Spleen (tissue), 11 donors: ENCODE measurements at regions not wholly inside any gene's neighbourhood (a gene's known extent, or its start where the extent isn't known, plus 50 kb on each side); places are given as distances from the start of the nearest gene placed in this dataset.
A peak's percentile ranks its signal among the peaks of the same experiment; 100 is the strongest.

Source experiments
- DNase-seq: peaks from one replicate; pipeline ENCODE4 v3.0.0-alpha.2; 2020
- H3K27ac ChIP-seq, 8 donors: fragments of 200-600 bp; sonication (generic) in 7 of 8; 1 replicate in 4 of 8; 2 replicates in 4 of 8; pipeline versions ENCODE4 v1.5.0 to v1.8.0; 2016 to 2021; ENCODE audit warnings: inconsistent platforms in 4 of 8, mild to moderate bottlenecking in 4 of 8, moderate library complexity in 1 of 8
- H3K27me3 ChIP-seq, 7 donors: fragments of 200-600 bp; sonication (generic) in 6 of 7; replicated peaks in 1 of 7; 1 replicate in 4 of 7; 2 replicates in 3 of 7; pipeline versions ENCODE4 v1.5.0 to v1.8.0; 2016 to 2021; ENCODE audit warnings: inconsistent platforms in 3 of 7, mild to moderate bottlenecking in 1 of 7
- H3K36me3 ChIP-seq, 6 donors: fragments of 200-600 bp; sonication (generic) in 5 of 6; 1 replicate in 4 of 6; 2 replicates in 2 of 6; pipeline versions ENCODE4 v1.5.0 to v1.8.0; 2016 to 2021; ENCODE audit warnings: inconsistent platforms in 2 of 6
- H3K4me1 ChIP-seq, 6 donors: fragments of 200-600 bp; sonication (generic) in 5 of 6; 1 replicate in 3 of 6; 2 replicates in 3 of 6; pipeline versions ENCODE4 v1.5.0 to v1.8.0; 2016 to 2021; ENCODE audit warnings: inconsistent platforms in 3 of 6
- H3K4me3 ChIP-seq, 8 donors: fragments of 200-600 bp; sonication (generic) in 7 of 8; 1 replicate in 4 of 8; 2 replicates in 4 of 8; pipeline versions ENCODE4 v1.5.0 to v1.8.0; 2016 to 2021; ENCODE audit warnings: inconsistent platforms in 4 of 8, mild to moderate bottlenecking in 4 of 8, moderate library complexity in 2 of 8
- H3K9me3 ChIP-seq, 8 donors: fragments of 200-600 bp; sonication (generic) in 7 of 8; 1 replicate in 4 of 8; 2 replicates in 4 of 8; pipeline versions ENCODE4 v1.5.0 to v1.8.0; 2016 to 2021; ENCODE audit warnings: inconsistent platforms in 4 of 8
- CTCF ChIP-seq, 11 experiments: fragments of 200-600 bp in 7 of 11; fragments of 450-650 bp in 4 of 11; sonication (generic) in 4 of 11; IDR thresholded peaks in 8 of 11; conservative IDR thresholded peaks in 3 of 11; 1 replicate in 7 of 11; 2 replicates in 4 of 11; pipeline versions ENCODE4 v1.4.0 to v1.8.0; 2016 to 2021; ENCODE audit warnings: antibody characterized with exemption in 11 of 11, inconsistent platforms in 4 of 11, mild to moderate bottlenecking in 1 of 11
- POLR2A ChIP-seq, 3 donors: fragments of 450-650 bp; IDR thresholded peaks; one replicate each; pipeline ENCODE4 v1.5.1; 2017; ENCODE audit warnings: antibody characterized with exemption in 3 of 3, mild to moderate bottlenecking in 1 of 3
- POLR2AphosphoS5 ChIP-seq, 3 donors: sonication (generic); formaldehyde crosslinking; IDR thresholded peaks; one replicate each; pipeline ENCODE4 v1.5.1; 2017; ENCODE audit warnings: antibody characterized with exemption in 3 of 3
- WGBS, 5 donors: extraction: QIAGEN DNeasy Blood & Tissue Kit in 3 of 5; methylation state at CpG; one replicate each; pipeline versions ENCODE4 v1.1.5 to v1.1.7; 2013 to 2018; 5-methylcytosine and 5-hydroxymethylcytosine counted together
- intact Hi-C: fragments of 100-400 bp; cut with DNase I; formaldehyde crosslinking; loops from one replicate; pipeline ENCODE4 v1.15.0; 2023; ENCODE audit warnings: low total_unique reads
- donor health status: healthy with polysubstance abuse.
- donor health status: DM: no; HTN: no; CAD: no; lungs with moderate emphysema.
- donor health status: DM: no; HTN: no; CAD: no.
- donor health status: Bipolar disorder and iron deficiency.
- donor health status: healthy.
- donor health status: DM: no; HTN: no; CAD: no.
- donor health status: DM: yes; HTN: yes; CAD: no.

DNA sequence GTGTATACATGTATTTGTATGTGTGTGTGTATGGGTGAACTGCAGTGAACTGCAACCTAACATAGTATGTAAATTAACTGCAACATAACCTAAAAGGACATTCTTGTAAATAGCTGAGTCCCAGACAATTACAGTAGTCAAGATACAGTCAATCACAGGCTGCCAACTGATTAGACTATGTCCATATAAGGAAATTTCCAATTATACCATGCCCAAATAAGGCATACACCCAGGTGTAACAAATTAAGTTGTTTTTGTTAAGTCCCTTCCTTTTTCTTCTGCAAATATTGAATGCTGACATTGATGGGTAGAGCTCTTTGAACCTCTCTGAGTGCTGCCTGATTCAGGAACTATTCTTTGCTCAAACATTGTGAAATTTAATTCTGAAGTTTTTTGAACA, 594.6 kb upstream of the FAM174A start:
- TF ChIP-seq CTCF (IDR thresholded peaks at IDR 0.05 in 8 of 11, conservative IDR thresholded peaks at IDR 0.05 in 3 of 11) (no peak), POLR2A (IDR thresholded peaks at IDR 0.05) (no peak), POLR2AphosphoS5 (IDR thresholded peaks at IDR 0.05) (no peak)
- no peaks in the 10 kb centered on the region for H3K27me3 ChIP-seq
- H3K4me1 ChIP-seq = no peaks in the 10 kb centered on the region
- DNase-seq = no peak
- H3K27ac ChIP-seq = no peak overlapping the region
- no peak overlapping the region for H3K4me3 ChIP-seq
- no peaks in the 10 kb centered on the region for H3K9me3 ChIP-seq
- intact Hi-C loops = no loop called here
- H3K36me3 ChIP-seq = no peaks in the 10 kb centered on the region

- no peak for DNase-seq
- intact Hi-C loops = no loop called here
- TF ChIP-seq POLR2A (IDR thresholded peaks at IDR 0.05) = no peak
- no peak for TF ChIP-seq POLR2AphosphoS5 (IDR thresholded peaks at IDR 0.05)
- TF ChIP-seq CTCF (IDR thresholded peaks at IDR 0.05 in 8 of 11, conservative IDR thresholded peaks at IDR 0.05 in 3 of 11) = no peak
- H3K27me3 ChIP-seq = no peaks in the 10 kb centered on the region
- H3K27ac ChIP-seq = no peak overlapping the region
- no peaks in the 10 kb centered on the region for H3K9me3 ChIP-seq
- H3K4me3 ChIP-seq = no peak overlapping the region
- no peaks in the 10 kb centered on the region for H3K4me1 ChIP-seq
- WGBS, 5 donors = 2 to 35% (median 24%) methylated on average over 1 of the region's 1 CpG
- H3K36me3 ChIP-seq = no peaks in the 10 kb centered on the region
Observed at GRCh38 chr5:99936911-99937310, 598.3 kb upstream of the FAM174A start.

DNA sequence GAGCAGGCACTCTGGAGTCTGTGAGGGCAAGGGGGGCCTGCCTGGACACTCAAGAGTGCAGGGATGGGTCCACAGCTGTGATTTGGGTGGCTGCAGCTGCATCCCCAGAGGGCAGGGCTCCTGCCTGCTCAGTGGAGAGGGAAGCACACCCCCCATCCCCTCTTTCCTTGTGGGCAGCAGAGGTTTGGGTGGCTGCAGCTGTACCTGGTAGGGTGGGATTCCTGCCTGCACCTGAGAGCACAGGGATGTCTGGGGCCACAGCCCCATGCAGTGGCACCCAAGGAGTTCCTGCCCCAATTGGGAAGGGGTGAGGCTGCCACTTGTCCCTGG, 605.4 kb upstream of the FAM174A start:
- peaks cover 0 to 19% (median 0%) of the 10 kb centered on the region in 8 donors for H3K9me3 ChIP-seq
- H3K4me1 ChIP-seq = no peaks in the 10 kb centered on the region
- no peak overlapping the region for H3K4me3 ChIP-seq
- H3K27ac ChIP-seq = no peak overlapping the region
- TF ChIP-seq POLR2AphosphoS5 (IDR thresholded peaks at IDR 0.05) = no peak
- TF ChIP-seq CTCF (IDR thresholded peaks at IDR 0.05 in 8 of 11, conservative IDR thresholded peaks at IDR 0.05 in 3 of 11) = no peak
- no peak for TF ChIP-seq POLR2A (IDR thresholded peaks at IDR 0.05)
- intact Hi-C loops = no loop called here
- H3K27me3 ChIP-seq = no peaks in the 10 kb centered on the region
- peak; percentile 52 for DNase-seq
- no peaks in the 10 kb centered on the region for H3K36me3 ChIP-seq

- WGBS, 5 donors = 77 to 100% (median 90%) methylated on average over 2 of the region's 2 CpGs
- Histone ChIP-seq H3K27ac (no peak overlapping the region), H3K27me3 (no peaks in the 10 kb centered on the region), H3K9me3 (peaks cover 0 to 19% (median 0%) of the 10 kb centered on the region in 8 donors), H3K4me3 (no peak overlapping the region), H3K4me1 (no peaks in the 10 kb centered on the region), H3K36me3 (no peaks in the 10 kb centered on the region)
- peak; percentile 47 for DNase-seq
- no peak for TF ChIP-seq POLR2A (IDR thresholded peaks at IDR 0.05)
- TF ChIP-seq CTCF (IDR thresholded peaks at IDR 0.05 in 8 of 11, conservative IDR thresholded peaks at IDR 0.05 in 3 of 11) = no peak
- TF ChIP-seq POLR2AphosphoS5 (IDR thresholded peaks at IDR 0.05) = no peak
- intact Hi-C loops = no loop called here
Observed at GRCh38 chr5:99929067-99929805, 605.9 kb upstream of the FAM174A start.
